Esophagus muscularis mucosa (tissue), 3 donors: ENCODE measurements at regions not wholly inside any gene's neighbourhood (a gene's known extent, or its start where the extent isn't known, plus 50 kb on each side); places are given as distances from the start of the nearest gene placed in this dataset.

Experiments
- POLR2A ChIP-seq: fragments of 450-650 bp; IDR thresholded peaks from one replicate; pipeline ENCODE4 v1.6.1; 2017; ENCODE audit warnings: antibody characterized with exemption, moderate library complexity, mild to moderate bottlenecking, low read depth
- TF ChIP-seq, protein P1 (sequence below), 3 experiments: fragments of 200-600 bp in 2 of 3; fragments of 450-650 bp in 1 of 3; sonication (generic) in 2 of 3; IDR thresholded peaks; one replicate each; pipeline ENCODE4 v1.5.1; 2017 to 2019; ENCODE audit warnings: antibody characterized with exemption in 3 of 3, mild to moderate bottlenecking in 2 of 3, moderate library complexity in 1 of 3

DNA sequence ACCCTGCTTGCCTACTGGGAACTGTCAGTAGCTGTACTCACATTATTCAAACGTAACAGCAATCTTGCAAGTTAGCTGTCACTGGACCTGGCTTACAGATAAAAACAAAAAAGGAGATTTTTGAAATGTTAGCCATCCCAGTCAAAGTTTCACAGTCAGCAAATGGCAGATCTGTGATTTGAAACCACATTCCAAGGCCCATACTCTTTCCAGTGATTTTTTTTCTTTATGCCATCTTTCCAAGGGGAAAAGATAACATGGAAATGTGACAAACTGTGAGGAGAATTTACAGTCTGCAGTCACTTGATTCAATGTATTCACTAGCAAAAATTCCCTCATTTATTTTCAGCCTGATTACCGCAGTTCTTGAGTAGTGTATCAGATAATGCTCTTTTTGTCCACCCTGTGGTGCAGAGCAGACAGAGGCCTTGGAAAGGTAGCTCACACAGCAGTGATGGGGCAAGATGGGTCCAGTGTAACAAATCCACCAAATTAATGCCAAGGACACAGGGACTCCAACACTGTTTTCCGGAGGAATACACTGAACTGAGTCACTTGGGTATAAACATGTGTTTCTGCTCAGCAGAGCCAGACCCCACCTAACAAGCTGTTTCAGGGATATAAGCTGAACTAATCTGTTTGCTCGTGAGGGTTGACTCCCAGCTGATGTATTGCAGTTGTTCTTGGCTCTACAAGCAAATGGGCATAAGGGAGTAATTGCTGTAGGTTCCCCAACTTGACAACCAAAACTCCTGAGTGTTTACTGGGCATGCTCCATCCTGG is 49.9 kb upstream of the ADGRF1 start:
- TF ChIP-seq, protein P1, sequence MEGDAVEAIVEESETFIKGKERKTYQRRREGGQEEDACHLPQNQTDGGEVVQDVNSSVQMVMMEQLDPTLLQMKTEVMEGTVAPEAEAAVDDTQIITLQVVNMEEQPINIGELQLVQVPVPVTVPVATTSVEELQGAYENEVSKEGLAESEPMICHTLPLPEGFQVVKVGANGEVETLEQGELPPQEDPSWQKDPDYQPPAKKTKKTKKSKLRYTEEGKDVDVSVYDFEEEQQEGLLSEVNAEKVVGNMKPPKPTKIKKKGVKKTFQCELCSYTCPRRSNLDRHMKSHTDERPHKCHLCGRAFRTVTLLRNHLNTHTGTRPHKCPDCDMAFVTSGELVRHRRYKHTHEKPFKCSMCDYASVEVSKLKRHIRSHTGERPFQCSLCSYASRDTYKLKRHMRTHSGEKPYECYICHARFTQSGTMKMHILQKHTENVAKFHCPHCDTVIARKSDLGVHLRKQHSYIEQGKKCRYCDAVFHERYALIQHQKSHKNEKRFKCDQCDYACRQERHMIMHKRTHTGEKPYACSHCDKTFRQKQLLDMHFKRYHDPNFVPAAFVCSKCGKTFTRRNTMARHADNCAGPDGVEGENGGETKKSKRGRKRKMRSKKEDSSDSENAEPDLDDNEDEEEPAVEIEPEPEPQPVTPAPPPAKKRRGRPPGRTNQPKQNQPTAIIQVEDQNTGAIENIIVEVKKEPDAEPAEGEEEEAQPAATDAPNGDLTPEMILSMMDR (IDR thresholded peaks at IDR 0.05), result no peak
- TF ChIP-seq POLR2A, result no peak
